ENCODE measurements at regions not wholly inside any gene's neighbourhood (a gene's known extent, or its start where the extent isn't known, plus 50 kb on each side); places are given as distances from the start of the nearest gene placed in this dataset.

- TF ChIP-seq CTCF (IDR thresholded peaks at IDR 0.05) (no peak), POLR2A (IDR thresholded peaks at IDR 0.05) (no peak)
Measured at GRCh38 chr2:180882959-180883358, 97.4 kb upstream of the UBE2E3 start.
